OCI-LY3 (cell line): ENCODE measurements at regions not wholly inside any gene's neighbourhood (a gene's known extent, or its start where the extent isn't known, plus 50 kb on each side); places are given as distances from the start of the nearest gene placed in this dataset.
"Not testable (repeated sequence)": the region's sequence is repeated elsewhere in the genome, so short reads cannot be mapped to it uniquely, and the experiment has no call there.

ENCODE experiments used
- H2AFZ ChIP-seq: fragments of 200-600, 300-600 bp; shearing (Covaris generic); 2 replicates; pipeline ENCODE4 v1.6.0; 2014; ENCODE audit warnings: antibody characterized with exemption, low read depth, low read length
- H3K27ac ChIP-seq: fragments of 200-600, 300-600 bp; sonication (generic); 2 replicates; pipeline ENCODE4 v1.5.1; 2014; ENCODE audit warnings: mild to moderate bottlenecking, low read length, moderate library complexity, mixed read lengths
- H3K27me3 ChIP-seq: fragments of 200-600, 300-600 bp; sonication (generic); 2 replicates; pipeline ENCODE4 v1.6.1; 2014; ENCODE audit warnings: low read depth, low read length, mixed read lengths
- H3K36me3 ChIP-seq: fragments of 200-600, 300-600 bp; sonication (generic); replicated peaks from 2 replicates; pipeline ENCODE3; 2014; ENCODE audit warnings: low read depth, low read length, mixed read lengths
- H3K4me1 ChIP-seq: fragments of 300-600, 200-600 bp; sonication (generic); 2 replicates; pipeline ENCODE4 v1.6.1; 2014; ENCODE audit warnings: low read length, mixed read lengths
- H3K4me2 ChIP-seq: fragments of 200-600, 300-600 bp; sonication (generic); 2 replicates; pipeline ENCODE4 v1.6.1; 2014; ENCODE audit warnings: low read length, mixed read lengths
- H3K4me3 ChIP-seq: fragments of 300-600, 200-600 bp; sonication (generic); 2 replicates; pipeline ENCODE4 v1.5.1; 2014; ENCODE audit warnings: antibody characterized with exemption, mild to moderate bottlenecking, low read length, moderate library complexity
- H3K79me2 ChIP-seq: fragments of 300-600, 200-600 bp; shearing (Covaris generic); 2 replicates; pipeline ENCODE4 v1.6.1; 2014; ENCODE audit warnings: mild to moderate bottlenecking, low read length, mixed read lengths
- H3K9ac ChIP-seq: fragments of 300-600, 200-600 bp; shearing (Covaris generic); 2 replicates; pipeline ENCODE4 v1.6.0; 2014; ENCODE audit warnings: mild to moderate bottlenecking, low read length, moderate library complexity
- H3K9me3 ChIP-seq: fragments of 200-600, 300-600 bp; shearing (Covaris generic); 2 replicates; pipeline ENCODE4 v1.6.1; 2014; ENCODE audit warnings: low read length, mixed read lengths; ENCODE audit not compliant: insufficient read depth
- H4K20me1 ChIP-seq: fragments of 200-600, 300-600 bp; sonication (generic); 2 replicates; pipeline ENCODE4 v1.6.1; 2016; ENCODE audit warnings: low read length, mixed read lengths; ENCODE audit not compliant: insufficient read depth
- CTCF ChIP-seq: fragments of 200-600, 300-600 bp; sonication (generic); IDR thresholded peaks from 2 replicates; pipeline ENCODE4 v1.5.1; 2014; ENCODE audit warnings: antibody characterized with exemption, low read length, low read depth
- EZH2phosphoT487 ChIP-seq: fragments of 200-600 bp; shearing (Covaris generic); IDR thresholded peaks from 2 replicates; pipeline ENCODE4 v1.6.1; 2018; ENCODE audit warnings: antibody characterized with exemption, mixed run types, low read depth

GRCh38 chr4:96406742-96407141 lies 566.8 kb downstream of the PDHA2 start:
- TF ChIP-seq CTCF (no peak), EZH2phosphoT487 (no peak)
- H3K36me3 ChIP-seq: no peaks in the 10 kb centered on the region
- H3K27me3 ChIP-seq: no peaks in the 10 kb centered on the region
- H3K4me1 ChIP-seq: no peaks in the 10 kb centered on the region
- H3K4me3 ChIP-seq: no peak overlapping the region
- H3K79me2 ChIP-seq: no peaks in the 10 kb centered on the region
- H4K20me1 ChIP-seq: no peaks in the 10 kb centered on the region
- H3K4me2 ChIP-seq: no peak overlapping the region
- no peak overlapping the region for H2AFZ ChIP-seq
- H3K27ac ChIP-seq: no peak overlapping the region
- H3K9me3 ChIP-seq: no peaks in the 10 kb centered on the region
- H3K9ac ChIP-seq: no peak overlapping the region

GRCh38 chr4:96407225-96407624 lies 567.3 kb downstream of the PDHA2 start:
- H3K27ac ChIP-seq: no peak overlapping the region
- no peaks in the 10 kb centered on the region for H3K27me3 ChIP-seq
- no peaks in the 10 kb centered on the region for H3K4me1 ChIP-seq
- H3K4me3 ChIP-seq: no peak overlapping the region
- H3K9me3 ChIP-seq: no peaks in the 10 kb centered on the region
- H3K4me2 ChIP-seq: no peak overlapping the region
- H3K36me3 ChIP-seq: no peaks in the 10 kb centered on the region
- no peaks in the 10 kb centered on the region for H3K79me2 ChIP-seq
- no peaks in the 10 kb centered on the region for H4K20me1 ChIP-seq
- no peak for TF ChIP-seq EZH2phosphoT487
- no peak for TF ChIP-seq CTCF
- H3K9ac ChIP-seq: no peak overlapping the region
- H2AFZ ChIP-seq: no peak overlapping the region

GRCh38 chr4:96407738-96408463 lies 568.0 kb downstream of the PDHA2 start:
- Histone ChIP-seq H4K20me1 (no peaks in the 10 kb centered on the region), H3K9ac (no peak overlapping the region), H3K4me1 (no peaks in the 10 kb centered on the region), H2AFZ (no peak overlapping the region), H3K27ac (no peak overlapping the region), H3K79me2 (no peaks in the 10 kb centered on the region), H3K36me3 (no peaks in the 10 kb centered on the region), H3K4me2 (no peak overlapping the region), H3K27me3 (no peaks in the 10 kb centered on the region), H3K9me3 (no peaks in the 10 kb centered on the region), H3K4me3 (no peak overlapping the region)
- TF ChIP-seq CTCF (no peak), EZH2phosphoT487 (no peak)

- not testable (repeated sequence) for H3K27ac ChIP-seq, H4K20me1 ChIP-seq, H3K36me3 ChIP-seq, H3K4me1 ChIP-seq, H3K9me3 ChIP-seq, H3K9ac ChIP-seq, H3K4me3 ChIP-seq, H2AFZ ChIP-seq, H3K27me3 ChIP-seq, H3K4me2 ChIP-seq, H3K79me2 ChIP-seq
These were observed 575.0 kb downstream of the PDHA2 start for GRCh38 chr4:96414853-96415252.
